PC-3 (cell line): ENCODE measurements at regions not wholly inside any gene's neighbourhood (a gene's known extent, or its start where the extent isn't known, plus 50 kb on each side); places are given as distances from the start of the nearest gene placed in this dataset.
"Not testable (repeated sequence)": the region's sequence is repeated elsewhere in the genome, so short reads cannot be mapped to it uniquely, and the experiment has no call there.

Experiments used
- CTCF ChIP-seq: fragments of 300-600 bp; sonication (generic); conservative IDR thresholded peaks from 2 replicates; pipeline ENCODE4 v1.5.1; 2017; ENCODE audit warnings: antibody characterized with exemption, low read depth, mild to moderate bottlenecking, low read length
- EZH2 ChIP-seq: fragments of 300-600 bp; sonication (generic); IDR thresholded peaks from one replicate; pipeline ENCODE4 v1.6.1; 2017; ENCODE audit warnings: antibody characterized with exemption, mild to moderate bottlenecking, low read length; ENCODE audit not compliant: unreplicated experiment
- EZH2phosphoT487 ChIP-seq: fragments of 300-600 bp; sonication (generic); IDR thresholded peaks from 2 replicates; pipeline ENCODE4 v1.6.1; 2018; ENCODE audit warnings: mild to moderate bottlenecking, antibody characterized with exemption, low read length, borderline replicate concordance

DNA sequence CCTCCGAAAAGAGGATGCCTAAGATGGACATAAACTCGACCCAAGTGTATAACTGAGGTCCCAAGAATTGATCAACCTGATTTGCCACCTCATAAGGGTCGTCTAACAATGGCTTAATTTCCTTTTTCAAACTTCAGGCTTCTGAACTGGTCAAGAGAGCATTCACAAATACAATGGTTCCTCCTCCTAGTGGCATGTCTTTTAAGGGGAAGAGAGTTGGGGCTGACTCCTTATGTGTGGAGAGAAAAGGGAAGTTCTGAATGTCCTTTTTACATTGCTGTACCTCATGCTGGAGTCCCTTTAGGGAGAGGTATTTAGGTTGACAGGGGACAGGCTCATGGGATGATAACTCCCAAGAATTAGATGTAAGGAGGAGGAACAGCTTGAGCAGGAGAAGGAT lies 375.2 kb downstream of the FOXD4L6 start:
- TF ChIP-seq CTCF, EZH2, EZH2phosphoT487: not testable (repeated sequence)
